ENCODE measurements at regions not wholly inside any gene's neighbourhood (a gene's known extent, or its start where the extent isn't known, plus 50 kb on each side); places are given as distances from the start of the nearest gene placed in this dataset.

GRCh38 chr2:59925321-59925720, 628.1 kb downstream of the BCL11A start:
- no peak for TF ChIP-seq POLR2A (IDR thresholded peaks at IDR 0.05)
- no peak for TF ChIP-seq CTCF (IDR thresholded peaks at IDR 0.05)

All from Peyer's patch (tissue), 4 donors.